MG63 (cell line): ENCODE measurements at regions not wholly inside any gene's neighbourhood (a gene's known extent, or its start where the extent isn't known, plus 50 kb on each side); places are given as distances from the start of the nearest gene placed in this dataset.

ENCODE experiments used
- DNase-seq: peaks from one replicate; pipeline ENCODE4 v3.0.0-alpha.2; 2020
- H3K27me3 ChIP-seq: fragments of 250-450 bp; sonication (Bioruptor Pico); 2 replicates; pipeline ENCODE4 v1.5.1; 2020; ENCODE audit warnings: mild to moderate bottlenecking, moderate library complexity
- H3K36me3 ChIP-seq: fragments of 250-450 bp; sonication (Bioruptor Pico); 2 replicates; pipeline ENCODE4 v1.5.1; 2020; ENCODE audit warnings: mild to moderate bottlenecking, moderate library complexity
- H3K4me3 ChIP-seq: fragments of 250-450 bp; sonication (Bioruptor Pico); 2 replicates; pipeline ENCODE4 v1.5.1; 2020; ENCODE audit warnings: mild to moderate bottlenecking, moderate library complexity
- H3K9me3 ChIP-seq: fragments of 250-450 bp; sonication (Bioruptor Pico); 2 replicates; pipeline ENCODE4 v1.5.1; 2020; ENCODE audit warnings: mild to moderate bottlenecking, moderate library complexity

DNA sequence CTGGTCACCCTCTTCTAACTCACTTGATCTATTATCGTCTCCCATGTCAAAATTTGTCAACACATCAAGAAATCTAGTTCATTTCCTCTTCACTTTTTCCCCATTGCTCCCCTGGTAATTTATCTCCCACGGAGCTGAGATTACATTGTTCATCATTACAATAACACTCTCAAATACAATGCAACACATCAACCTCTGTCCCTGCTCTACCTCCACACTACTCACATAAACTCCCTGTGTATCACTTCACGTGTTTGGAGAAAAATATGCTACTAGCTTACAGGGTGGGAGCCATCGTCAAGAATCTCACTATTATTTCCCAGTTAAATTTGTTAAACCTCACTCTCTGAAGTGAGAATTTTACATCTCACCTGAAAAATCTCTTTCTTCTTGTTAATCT, 1006.4 kb downstream of the ARAP2 start:
- Histone ChIP-seq H3K27me3 (no peaks in the 10 kb centered on the region), H3K9me3 (no peaks in the 10 kb centered on the region), H3K36me3 (no peaks in the 10 kb centered on the region), H3K4me3 (no peak overlapping the region)
- no peak for DNase-seq

DNA sequence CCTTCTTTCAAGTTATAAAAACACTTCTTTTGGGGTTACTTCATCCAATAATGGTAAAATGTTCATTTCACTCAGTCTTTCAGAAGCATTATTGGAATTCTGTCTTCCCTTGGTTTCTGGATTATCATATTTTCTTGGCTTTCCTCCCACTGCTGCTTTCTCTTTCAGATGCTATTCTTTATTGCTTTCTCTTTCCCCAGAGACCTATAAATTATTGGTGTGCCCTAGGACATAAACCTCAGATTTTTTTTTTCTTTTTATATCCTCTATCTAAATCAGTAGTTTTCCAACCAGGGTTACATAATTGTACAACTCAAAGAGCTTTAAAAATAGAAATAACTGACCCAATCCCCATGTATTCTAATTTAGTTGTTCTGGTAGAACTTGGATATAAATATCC, 1005.5 kb downstream of the ARAP2 start:
- H3K36me3 ChIP-seq, result no peaks in the 10 kb centered on the region
- no peak for DNase-seq

DNA sequence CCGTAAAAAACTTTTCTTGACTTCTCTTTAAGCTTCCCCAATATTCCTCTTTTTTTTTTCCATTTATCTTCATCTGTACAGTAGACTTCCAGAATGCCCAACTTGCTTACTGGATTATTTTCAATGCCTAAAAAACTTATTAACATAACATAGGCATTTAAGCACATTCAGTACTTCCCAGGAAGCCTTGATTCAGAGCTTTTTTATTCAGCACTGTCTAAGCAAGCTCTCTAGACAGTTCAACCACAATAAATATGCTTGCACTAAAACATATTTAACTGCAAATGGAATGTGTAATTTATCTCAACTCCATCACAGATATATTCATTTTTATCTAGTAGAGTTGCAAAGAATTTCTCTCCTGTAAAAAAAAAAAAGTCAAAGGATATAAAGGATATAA, 997.8 kb downstream of the ARAP2 start:
- Histone ChIP-seq H3K9me3 (no peaks in the 10 kb centered on the region), H3K4me3 (no peak overlapping the region), H3K36me3 (no peaks in the 10 kb centered on the region), H3K27me3 (no peaks in the 10 kb centered on the region)
- DNase-seq, result no peak

More for the DNA sequence above, 1005.5 kb downstream of the ARAP2 start:
- Histone ChIP-seq H3K27me3 (no peaks in the 10 kb centered on the region), H3K4me3 (no peak overlapping the region), H3K9me3 (no peaks in the 10 kb centered on the region)

DNA sequence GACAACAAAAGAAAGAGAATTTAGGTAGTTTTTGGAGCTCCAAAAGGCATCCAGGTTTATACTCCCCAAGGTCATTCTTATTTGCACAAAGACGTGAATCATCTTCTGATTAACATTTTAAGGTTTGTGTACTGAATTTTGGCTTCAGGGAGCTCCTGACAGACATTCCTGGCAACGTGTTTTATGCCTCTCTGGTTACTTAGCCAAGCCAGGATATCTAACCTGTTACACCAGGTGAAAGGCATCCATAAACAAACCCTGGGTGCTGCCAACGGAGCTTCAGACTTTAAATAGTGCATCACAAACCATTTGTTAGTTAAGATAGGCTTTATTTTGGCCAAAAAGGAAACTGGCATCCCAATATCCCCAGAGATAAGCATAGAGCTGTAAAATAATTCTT, 997.3 kb downstream of the ARAP2 start:
- Histone ChIP-seq H3K4me3 (no peak overlapping the region), H3K36me3 (no peaks in the 10 kb centered on the region), H3K9me3 (no peaks in the 10 kb centered on the region), H3K27me3 (no peaks in the 10 kb centered on the region)
- no peak for DNase-seq

DNA sequence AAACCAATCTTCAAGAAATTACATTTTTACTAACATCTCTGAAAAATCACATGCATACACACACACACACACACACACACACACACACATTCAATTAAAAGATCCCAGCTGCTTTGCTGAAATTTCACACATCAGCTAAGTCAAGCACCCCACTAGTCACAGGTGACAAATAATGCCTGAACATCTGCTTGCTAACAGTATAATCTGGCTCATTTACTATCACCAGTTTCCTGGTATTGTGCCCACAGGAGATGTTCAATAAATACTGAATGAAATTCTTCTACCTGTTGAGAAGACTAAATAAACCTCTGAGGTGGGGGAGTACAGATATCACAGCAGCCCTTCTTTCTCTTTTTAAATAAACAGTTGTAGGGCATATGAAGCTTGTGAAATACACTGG, 994.0 kb downstream of the ARAP2 start:
- Histone ChIP-seq H3K9me3 (no peaks in the 10 kb centered on the region), H3K36me3 (no peaks in the 10 kb centered on the region), H3K27me3 (no peaks in the 10 kb centered on the region), H3K4me3 (no peak overlapping the region)
- no peak for DNase-seq

DNA sequence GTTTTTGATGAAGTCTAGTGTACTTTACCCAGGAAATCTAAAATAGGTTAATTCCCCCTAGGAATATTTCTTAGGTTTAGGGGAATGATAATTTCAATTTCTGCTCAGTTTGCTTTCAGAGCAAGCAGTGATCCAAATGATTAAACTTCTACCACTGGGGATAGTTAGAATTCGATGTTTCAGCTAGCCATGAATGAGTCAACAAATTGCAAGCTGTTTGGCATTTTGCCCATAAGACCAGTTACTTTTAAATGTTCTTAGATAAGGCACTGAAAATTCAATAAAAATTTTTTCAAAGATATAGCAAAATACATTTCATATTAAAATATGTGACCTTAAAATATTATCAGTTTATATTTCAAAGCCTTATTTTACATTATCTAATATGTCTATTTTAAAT, 993.6 kb downstream of the ARAP2 start:
- H3K4me3 ChIP-seq, result no peak overlapping the region
- no peaks in the 10 kb centered on the region for H3K27me3 ChIP-seq
- H3K36me3 ChIP-seq, result no peaks in the 10 kb centered on the region
- H3K9me3 ChIP-seq, result no peaks in the 10 kb centered on the region
- no peak for DNase-seq

DNA sequence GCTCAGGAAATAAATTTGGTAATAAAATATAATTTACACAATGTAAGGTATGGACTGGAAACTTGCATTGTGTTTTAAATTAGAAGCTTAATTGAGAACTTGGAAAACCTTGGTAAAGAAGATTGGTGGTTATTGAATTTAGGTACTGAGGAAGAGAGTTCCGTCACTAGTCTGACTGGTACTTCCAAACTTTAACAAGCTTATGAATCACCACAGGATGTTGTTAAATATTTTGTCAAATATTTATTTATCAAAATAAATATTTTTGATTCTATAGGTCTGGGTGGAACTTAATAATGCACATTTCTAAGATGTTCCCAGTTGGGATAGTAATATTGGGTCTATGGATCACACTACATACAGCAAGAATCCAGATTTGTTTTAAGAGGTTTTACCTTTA, 992.2 kb downstream of the ARAP2 start:
- Histone ChIP-seq H3K27me3 (no peaks in the 10 kb centered on the region), H3K36me3 (no peaks in the 10 kb centered on the region), H3K4me3 (no peak overlapping the region), H3K9me3 (no peaks in the 10 kb centered on the region)
- DNase-seq, result no peak

DNA sequence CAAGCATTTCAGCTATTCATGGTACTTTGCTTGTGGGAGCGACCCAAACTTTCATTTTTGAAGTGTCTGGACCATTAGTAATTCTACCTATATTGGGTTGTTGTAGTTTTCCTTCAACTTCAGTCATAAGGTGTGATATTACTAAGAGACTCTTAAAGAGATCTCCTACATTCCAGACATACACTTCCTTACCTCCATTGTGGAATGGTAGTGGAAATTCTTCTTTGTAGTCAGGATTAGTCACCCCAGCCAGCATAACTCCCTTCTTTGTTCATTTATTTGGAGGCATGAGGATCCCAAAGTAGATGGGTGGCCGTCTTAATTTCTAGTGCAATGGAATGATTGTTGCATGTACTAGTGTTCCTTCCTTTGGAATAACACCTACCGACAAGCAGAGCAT, 991.4 kb downstream of the ARAP2 start:
- no peak for DNase-seq
- Histone ChIP-seq H3K27me3 (no peaks in the 10 kb centered on the region), H3K36me3 (no peaks in the 10 kb centered on the region), H3K9me3 (no peaks in the 10 kb centered on the region), H3K4me3 (no peak overlapping the region)

DNA sequence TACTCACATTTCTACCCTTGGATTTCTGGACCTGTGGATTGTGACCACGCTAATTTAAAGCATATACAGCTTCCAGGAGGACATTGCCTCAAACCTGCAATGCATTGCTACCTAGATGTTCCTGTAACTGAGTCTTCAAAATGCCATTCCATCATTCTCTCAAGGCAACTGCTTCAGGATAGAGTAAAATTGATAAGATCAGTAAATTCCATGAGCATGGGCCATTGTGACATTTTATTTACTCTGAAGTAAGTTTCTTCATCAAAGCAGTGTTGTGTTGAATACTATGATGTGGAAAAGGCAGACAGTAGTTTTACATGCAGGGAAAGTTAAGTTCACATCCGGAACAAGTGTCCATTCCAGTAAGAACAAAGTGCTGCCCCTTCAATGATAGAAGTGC, 991.0 kb downstream of the ARAP2 start:
- DNase-seq, result no peak
- H3K27me3 ChIP-seq, result no peaks in the 10 kb centered on the region
- H3K9me3 ChIP-seq, result no peaks in the 10 kb centered on the region
- H3K4me3 ChIP-seq, result no peak overlapping the region
- H3K36me3 ChIP-seq, result no peaks in the 10 kb centered on the region

DNA sequence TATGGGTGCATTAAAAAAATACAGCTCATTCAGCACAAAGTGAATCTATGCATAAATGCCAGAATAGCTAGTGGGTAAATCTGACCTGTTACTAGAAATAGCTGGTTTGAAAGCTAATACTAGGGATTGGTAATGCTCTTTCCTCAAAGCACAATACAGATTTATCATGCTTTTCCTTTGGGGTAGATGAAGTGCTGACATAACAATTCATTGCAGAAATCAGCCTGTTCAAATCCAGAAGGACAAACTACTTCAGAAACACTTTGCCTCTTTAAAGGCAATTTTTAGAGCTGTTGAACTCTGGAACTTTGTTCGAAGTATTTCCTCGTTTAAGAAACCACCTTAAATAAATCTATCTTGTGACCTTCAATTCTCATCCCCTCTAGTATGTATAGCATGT, 957.9 kb downstream of the ARAP2 start:
- H3K27me3 ChIP-seq, result no peaks in the 10 kb centered on the region
- H3K36me3 ChIP-seq, result no peaks in the 10 kb centered on the region
- H3K9me3 ChIP-seq, result no peaks in the 10 kb centered on the region
- no peak overlapping the region for H3K4me3 ChIP-seq
- no peak for DNase-seq

DNA sequence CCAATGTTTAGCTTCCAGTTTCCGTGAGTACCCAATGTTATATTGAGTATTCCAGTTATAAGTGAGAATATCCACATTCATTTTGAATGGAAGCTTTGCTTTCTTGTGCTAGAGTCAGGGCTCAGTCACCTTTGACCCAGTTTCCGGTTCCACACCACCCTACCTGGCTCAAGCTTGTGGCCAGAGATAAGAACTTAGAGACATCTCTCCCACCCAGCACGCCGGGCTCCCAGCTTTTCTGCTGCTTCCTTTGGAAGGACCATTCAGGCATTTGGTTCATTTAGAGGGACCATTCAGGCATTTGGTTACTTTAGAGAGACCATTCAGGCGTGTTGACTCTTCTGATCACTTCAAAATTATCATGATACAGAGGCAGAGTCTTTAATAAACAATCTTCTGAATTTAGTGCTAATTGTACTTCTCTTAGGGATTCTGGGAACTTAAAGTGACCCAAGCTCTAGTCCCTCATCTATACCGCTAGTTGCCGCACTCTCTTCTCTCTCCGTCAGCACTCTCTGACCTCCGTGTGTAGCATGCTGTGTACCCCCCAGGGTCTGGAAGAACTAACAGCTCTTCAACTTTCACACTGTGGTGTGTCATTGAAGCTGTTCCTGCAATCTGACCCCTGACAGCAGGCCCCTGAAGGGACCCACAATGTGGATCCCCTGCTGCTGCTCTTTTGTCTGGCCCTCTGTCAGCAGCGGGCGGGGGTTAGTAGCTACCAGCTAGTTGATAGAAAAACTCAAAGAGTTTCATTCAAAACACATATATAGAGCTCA, 943.1 kb downstream of the ARAP2 start:
- no peak for DNase-seq
- Histone ChIP-seq H3K36me3 (no peaks in the 10 kb centered on the region), H3K27me3 (no peaks in the 10 kb centered on the region), H3K4me3 (no peak overlapping the region), H3K9me3 (no peaks in the 10 kb centered on the region)

DNA sequence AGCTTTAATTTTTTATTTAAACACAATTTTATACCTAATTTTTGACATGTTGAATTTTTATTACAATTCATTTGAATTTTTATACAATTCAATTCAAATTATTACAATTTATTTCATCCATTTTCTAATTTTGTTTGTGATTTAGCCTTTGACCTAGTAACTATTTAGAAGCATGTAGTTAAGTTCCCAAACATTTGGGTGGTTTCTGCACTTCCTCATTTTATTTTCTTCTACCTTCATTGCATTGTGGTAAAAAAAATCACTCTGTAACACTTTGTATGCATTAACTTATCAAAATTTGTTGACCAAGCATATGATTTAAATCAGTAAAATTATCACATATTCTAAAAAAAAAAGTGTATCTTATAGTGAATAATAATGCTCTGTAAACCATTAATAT, 928.9 kb downstream of the ARAP2 start:
- no peaks in the 10 kb centered on the region for H3K27me3 ChIP-seq
- no peaks in the 10 kb centered on the region for H3K36me3 ChIP-seq

DNA sequence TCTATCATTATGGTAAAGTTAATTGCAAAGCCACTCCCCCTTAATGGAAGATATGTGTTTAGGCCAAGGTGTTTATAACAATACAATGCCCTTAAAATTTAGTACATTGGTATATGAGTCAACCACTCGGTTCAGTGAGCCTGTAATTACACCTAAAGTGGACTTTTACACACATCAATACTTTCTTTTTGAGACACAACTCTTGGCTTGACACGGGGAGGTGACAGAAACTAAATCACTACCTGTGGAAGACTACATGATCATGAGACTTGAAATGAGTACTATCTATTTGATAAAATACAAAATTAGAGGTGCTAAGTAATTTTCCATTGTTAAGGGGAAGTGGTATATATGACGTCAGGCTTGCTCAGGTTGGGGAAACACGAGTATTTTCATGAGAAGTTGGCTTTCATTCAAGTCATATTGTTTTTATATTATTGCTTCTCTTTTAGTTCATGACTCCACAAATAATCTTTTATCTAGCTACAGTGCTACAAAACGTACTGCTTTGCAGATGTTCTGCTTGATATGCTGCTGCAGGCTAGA, 918.3 kb downstream of the ARAP2 start:
- H3K4me3 ChIP-seq, result no peak overlapping the region
- H3K27me3 ChIP-seq, result no peaks in the 10 kb centered on the region
- H3K9me3 ChIP-seq, result no peaks in the 10 kb centered on the region
- H3K36me3 ChIP-seq, result no peaks in the 10 kb centered on the region
- no peak for DNase-seq

More for the DNA sequence above, 928.9 kb downstream of the ARAP2 start:
- no peak overlapping the region for H3K4me3 ChIP-seq
- no peaks in the 10 kb centered on the region for H3K9me3 ChIP-seq
- DNase-seq, result no peak

DNA sequence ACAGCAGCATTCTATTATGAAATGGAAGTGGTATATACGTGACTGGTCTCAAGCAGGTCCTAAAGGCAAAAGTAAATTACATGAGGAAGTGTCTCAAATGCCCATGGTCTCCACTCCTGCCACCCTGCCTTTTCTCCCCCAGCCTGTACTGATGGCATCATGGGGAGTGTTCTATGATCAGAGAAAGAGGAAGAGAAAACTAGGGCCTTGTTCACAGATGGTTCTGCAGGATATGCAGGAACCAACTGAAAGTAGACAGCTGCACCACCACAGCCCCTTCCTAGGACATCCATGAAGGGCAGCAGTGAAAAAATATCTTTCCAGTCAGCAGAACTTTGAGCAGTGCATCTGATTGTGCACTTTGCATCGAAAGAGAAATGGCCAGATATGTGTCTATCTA, 901.5 kb downstream of the ARAP2 start:
- no peak for DNase-seq
- Histone ChIP-seq H3K36me3 (no peaks in the 10 kb centered on the region), H3K9me3 (no peaks in the 10 kb centered on the region), H3K4me3 (no peak overlapping the region), H3K27me3 (no peaks in the 10 kb centered on the region)

DNA sequence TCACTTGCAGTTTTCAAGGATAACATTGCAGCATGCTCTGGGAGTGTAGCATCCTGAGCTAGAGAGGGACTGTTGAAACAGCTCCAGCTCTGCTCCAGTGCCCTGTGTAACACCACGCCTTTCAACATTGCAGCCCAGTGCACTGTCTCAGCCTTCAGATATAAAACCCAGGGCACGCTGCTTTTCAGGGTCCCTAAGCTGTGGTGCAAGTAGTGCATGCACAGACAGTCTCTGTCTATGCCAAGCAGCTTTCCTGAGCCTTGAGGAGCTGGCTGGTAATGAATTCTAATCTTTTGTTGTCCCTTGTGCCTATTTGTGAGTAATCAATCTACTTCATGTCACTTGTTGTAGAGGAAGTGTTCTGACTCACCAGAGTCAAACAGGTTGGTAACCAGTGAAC, 897.0 kb downstream of the ARAP2 start:
- no peak for DNase-seq
- Histone ChIP-seq H3K27me3 (no peaks in the 10 kb centered on the region), H3K36me3 (no peaks in the 10 kb centered on the region), H3K9me3 (no peaks in the 10 kb centered on the region), H3K4me3 (no peak overlapping the region)

DNA sequence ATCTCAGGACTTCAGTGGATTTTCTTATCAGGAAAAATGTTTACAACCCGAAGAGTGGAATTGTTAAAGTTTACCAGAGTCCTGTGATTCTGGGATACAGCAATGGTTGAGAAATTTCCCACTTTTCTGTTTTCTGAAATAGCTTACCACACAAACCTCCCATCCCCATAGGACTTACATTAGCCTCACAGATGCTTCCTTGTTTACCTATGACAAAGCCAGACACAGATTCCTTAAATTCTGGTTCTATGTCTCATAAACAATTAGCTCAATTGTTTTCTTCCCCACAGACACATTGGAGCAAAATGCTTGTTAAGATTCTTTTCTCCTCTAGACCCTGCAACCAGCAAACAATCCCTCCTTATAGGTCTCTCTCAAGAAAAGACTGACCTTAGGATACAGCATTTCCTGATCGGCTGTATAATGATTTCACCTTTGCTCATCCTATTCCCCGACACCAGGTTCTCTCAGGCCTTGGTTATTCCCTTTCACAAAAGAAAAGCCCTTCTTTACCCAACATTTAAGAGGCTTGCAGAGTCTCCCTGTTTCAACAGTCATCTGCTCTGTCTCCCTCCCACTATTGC, 886.2 kb downstream of the ARAP2 start:
- no peak for DNase-seq

DNA sequence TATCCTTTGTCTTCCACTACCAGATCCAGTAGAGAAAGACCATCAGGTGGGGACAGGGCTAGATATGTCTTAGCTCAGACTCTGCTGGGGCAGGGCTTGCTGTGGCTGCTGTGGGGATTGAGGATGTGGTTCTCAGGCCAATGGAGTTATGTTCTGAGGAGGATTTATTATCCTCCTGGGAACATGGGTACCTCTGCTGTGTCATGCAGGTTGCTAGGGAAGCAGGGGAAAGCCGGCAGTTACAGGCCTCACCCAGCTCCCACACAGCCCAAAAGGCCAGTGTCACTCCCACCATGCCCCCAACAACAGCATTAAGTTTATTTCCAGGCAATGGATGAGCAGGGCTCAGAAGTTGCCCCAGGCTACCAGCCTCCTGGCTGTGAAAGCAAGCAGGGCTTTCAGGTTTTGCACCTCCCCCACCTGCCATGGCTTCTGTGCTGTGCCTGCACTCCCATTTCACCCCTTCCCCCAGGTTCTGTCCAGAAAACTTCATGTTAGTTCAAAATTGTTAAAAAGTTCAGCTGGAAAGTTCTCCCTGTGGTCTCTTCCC, 879.9 kb downstream of the ARAP2 start:
- no peak for DNase-seq
- Histone ChIP-seq H3K4me3 (no peak overlapping the region), H3K27me3 (no peaks in the 10 kb centered on the region), H3K9me3 (no peaks in the 10 kb centered on the region), H3K36me3 (no peaks in the 10 kb centered on the region)

More for the DNA sequence above, 886.2 kb downstream of the ARAP2 start:
- Histone ChIP-seq H3K9me3 (no peaks in the 10 kb centered on the region), H3K4me3 (no peak overlapping the region), H3K36me3 (no peaks in the 10 kb centered on the region), H3K27me3 (no peaks in the 10 kb centered on the region)

DNA sequence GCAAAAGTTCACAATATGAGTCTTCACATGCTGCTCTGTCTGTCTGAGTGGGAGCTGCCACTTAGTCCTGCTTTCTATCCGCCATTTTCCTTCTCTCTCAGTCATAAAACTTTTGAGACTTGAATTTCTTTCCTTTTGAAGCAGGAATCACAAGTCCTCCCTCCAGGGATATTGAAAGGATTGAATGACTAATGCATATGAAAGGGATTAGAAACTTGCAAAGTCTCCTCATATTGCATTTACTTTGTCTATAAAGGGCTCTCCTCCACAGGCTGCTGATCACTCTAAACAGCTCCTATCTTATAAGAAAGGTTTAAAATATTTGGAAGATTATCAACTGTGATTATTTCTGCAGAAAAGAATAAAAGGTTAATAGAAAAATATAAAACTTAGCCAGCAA, 879.1 kb downstream of the ARAP2 start:
- Histone ChIP-seq H3K9me3 (no peaks in the 10 kb centered on the region), H3K4me3 (no peak overlapping the region), H3K36me3 (no peaks in the 10 kb centered on the region), H3K27me3 (no peaks in the 10 kb centered on the region)
- no peak for DNase-seq
